K562 (cell line): ENCODE measurements at regions not wholly inside any gene's neighbourhood (a gene's known extent, or its start where the extent isn't known, plus 50 kb on each side); places are given as distances from the start of the nearest gene placed in this dataset.
A peak's percentile ranks its signal among the peaks of the same experiment; 100 is the strongest.

Experiments
- CAMTA2 ChIP-seq: fragments of 250-450 bp; sonication (Bioruptor Pico); conservative IDR thresholded peaks from 2 replicates; pipeline ENCODE4 v1.5.1; 2022
- E2F5 ChIP-seq: sonication (generic); formaldehyde crosslinking; IDR thresholded peaks from 2 replicates; pipeline ENCODE4 v1.8.0; 2022; ENCODE audit warnings: mild to moderate bottlenecking, missing genetic modification reagents
- GABPB1 ChIP-seq: sonication (generic); formaldehyde crosslinking; IDR thresholded peaks from 2 replicates; pipeline ENCODE4 v1.8.0; 2022; ENCODE audit warnings: mild to moderate bottlenecking, missing genetic modification reagents
- HDAC3 ChIP-seq: fragments of 450-650 bp; IDR thresholded peaks from 2 replicates; pipeline ENCODE4 v1.6.1; 2018; ENCODE audit warnings: borderline replicate concordance, mild to moderate bottlenecking, moderate library complexity; ENCODE audit not compliant: partially characterized antibody
- HMBOX1 ChIP-seq: sonication (generic); IDR thresholded peaks from 2 replicates; pipeline ENCODE4 v1.6.1; 2016
- IFI16 ChIP-seq: fragments of 250-450 bp; sonication (Bioruptor Pico); IDR thresholded peaks from 2 replicates; pipeline ENCODE4 v2.1.2; 2022; ENCODE audit warnings: mild to moderate bottlenecking, inconsistent platforms
- NBN ChIP-seq: fragments of 450-650 bp; IDR thresholded peaks from 2 replicates; pipeline ENCODE4 v1.6.1; 2016; ENCODE audit warnings: low read depth, mild to moderate bottlenecking
- NR4A1 ChIP-seq, 2 experiments: fragments of 250-450 bp in 1 of 2; fragments of 450-650 bp in 1 of 2; sonication (Bioruptor Pico) in 1 of 2; IDR thresholded peaks; 2 replicates each; pipeline versions ENCODE4 v1.4.0 to v1.6.1; 2016 to 2020; ENCODE audit warnings: mild to moderate bottlenecking in 2 of 2, missing compliant biosample characterization in 1 of 2, missing genetic modification characterization in 1 of 2, moderate library complexity in 1 of 2
- RERE ChIP-seq: sonication (generic); formaldehyde crosslinking; IDR thresholded peaks from 2 replicates; pipeline ENCODE4 v1.8.0; 2023; ENCODE audit warnings: missing genetic modification reagents, mild to moderate bottlenecking, borderline replicate concordance
- SFPQ ChIP-seq: fragments of 200-400 bp; formaldehyde crosslinking; IDR thresholded peaks from 2 replicates; pipeline ENCODE4 v1.6.1; 2017; ENCODE audit warnings: mild to moderate bottlenecking, low read depth, low read length, moderate library complexity
- SMC3 ChIP-seq: conservative IDR thresholded peaks from 2 replicates; pipeline ENCODE4 v1.6.1; 2011; ENCODE audit warnings: low read depth, low read length, improper control_type of control experiment; ENCODE audit not compliant: insufficient read depth
- SUPT5H ChIP-seq: fragments of 450-650 bp; IDR thresholded peaks from 2 replicates; pipeline ENCODE4 v1.6.1; 2016
- TOE1 ChIP-seq, 2 experiments: fragments of 450-650 bp in 1 of 2; sonication (generic) in 1 of 2; formaldehyde crosslinking in 1 of 2; IDR thresholded peaks; 2 replicates each; pipeline versions ENCODE4 v1.7.1 to v1.8.0; 2016 to 2022; ENCODE audit warnings: borderline replicate concordance in 2 of 2, mild to moderate bottlenecking in 2 of 2, antibody characterized with exemption in 1 of 2, inconsistent platforms in 1 of 2, low read depth in 1 of 2, missing genetic modification reagents in 1 of 2, moderate library complexity in 1 of 2
- ZNF280B ChIP-seq: fragments of 250-450 bp; sonication (Bioruptor Pico); IDR thresholded peaks from 2 replicates; pipeline ENCODE4 v1.5.1; 2021; ENCODE audit warnings: mild to moderate bottlenecking
- ZNF347 ChIP-seq: fragments of 450-650 bp; formaldehyde crosslinking; IDR thresholded peaks from 2 replicates; pipeline ENCODE4 v1.4.0; 2020; ENCODE audit warnings: low read depth, mild to moderate bottlenecking, moderate library complexity
- ZNF785 ChIP-seq: fragments of 250-450 bp; sonication (Bioruptor Pico); IDR thresholded peaks from 2 replicates; pipeline ENCODE4 v1.4.0; 2020; ENCODE audit warnings: mild to moderate bottlenecking

- TF ChIP-seq IFI16: no peak
- TF ChIP-seq NR4A1 (CRISPR knock-in tag; IDR thresholded peaks at IDR 0.05): no peak
- no peak for TF ChIP-seq NR4A1 (tag; IDR thresholded peaks at IDR 0.05)
- TF ChIP-seq SUPT5H: no peak
- no peak for TF ChIP-seq HDAC3
- no peak for TF ChIP-seq GABPB1 (CRISPR knock-in tag)
- peak; percentile 88 for TF ChIP-seq TOE1 (IDR thresholded peaks at IDR 0.05; ENCODE audit: borderline replicate concordance)
- TF ChIP-seq TOE1 (CRISPR knock-in tag; IDR thresholded peaks at IDR 0.05; ENCODE audit: borderline replicate concordance, low read depth): no peak
- TF ChIP-seq ZNF280B: no peak
- no peak for TF ChIP-seq SMC3
- TF ChIP-seq ZNF785: no peak
- no peak for TF ChIP-seq E2F5 (CRISPR knock-in tag)
- no peak for TF ChIP-seq RERE
- TF ChIP-seq ZNF347 (CRISPR knock-in tag): no peak
- no peak for TF ChIP-seq CAMTA2 (CRISPR knock-in tag)
- no peak for TF ChIP-seq NBN
- TF ChIP-seq SFPQ: no peak
- no peak for TF ChIP-seq HMBOX1
Measured at GRCh38 chr20:36093025-36093803, 61.3 kb upstream of the EPB41L1 start (continued).
